ENCODE measurements at regions not wholly inside any gene's neighbourhood (a gene's known extent, or its start where the extent isn't known, plus 50 kb on each side); places are given as distances from the start of the nearest gene placed in this dataset.

DNA sequence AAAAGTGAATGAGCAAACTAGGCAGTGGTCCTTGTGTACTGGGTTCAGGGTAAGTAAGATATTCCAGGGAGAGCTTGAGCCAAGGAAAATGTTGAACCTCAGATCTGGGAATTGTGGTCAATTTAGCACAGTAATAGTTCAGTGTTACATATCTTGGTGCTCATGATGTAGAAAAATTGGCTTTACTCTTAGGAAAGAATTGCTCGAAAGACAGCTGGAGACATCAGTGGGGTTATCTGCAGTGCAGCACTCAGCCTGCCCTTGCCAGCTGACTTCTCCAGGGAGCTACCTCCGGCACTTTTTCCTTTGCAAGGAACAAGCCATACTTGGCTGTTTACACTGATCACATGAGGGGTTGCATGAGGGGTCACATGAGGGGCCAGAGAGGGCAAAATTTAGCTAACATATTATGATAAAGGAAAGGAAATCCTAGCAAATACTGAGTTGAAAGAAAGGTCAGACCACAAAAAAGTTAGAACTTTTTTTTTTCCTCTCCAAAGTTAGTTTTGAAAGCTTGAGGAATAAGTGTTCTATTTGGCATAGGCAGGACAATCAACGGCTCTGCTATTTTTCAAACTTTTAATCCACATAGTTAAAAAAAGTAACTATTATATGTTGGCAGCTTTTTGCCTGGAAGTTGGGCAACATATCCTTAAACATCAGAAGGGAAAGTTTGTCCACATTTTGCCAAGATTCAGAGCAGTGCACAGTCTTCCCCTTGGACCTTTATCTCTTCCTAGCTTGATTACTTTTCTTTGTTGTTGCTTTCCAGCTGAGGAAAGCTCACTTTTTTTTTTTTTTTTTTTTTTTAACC is 92.4 kb downstream of the COL6A6 start:
- Histone ChIP-seq H3K9me3 (no peaks in the 10 kb centered on the region), H3K4me3 (no peak overlapping the region), H3K27ac (no peak overlapping the region), H3K36me3 (no peaks in the 10 kb centered on the region), H3K4me1 (no peaks in the 10 kb centered on the region), H3K27me3 (no peaks in the 10 kb centered on the region)
- ATAC-seq (peak; percentile 52 to 83 (median 72)), DNase-seq (peak in 1 of 3 donors; percentile 47)
- 14% methylated on average over 3 of the region's 3 CpGs for WGBS (ENCODE audit: insufficient coverage, low coverage, low lambda C conversion rate, missing lambda C conversion rate)
- intact Hi-C loops (cut with DNase I): no loop called here
- TF ChIP-seq POLR2A (IDR thresholded peaks at IDR 0.05): no peak
- TF ChIP-seq, protein P1, sequence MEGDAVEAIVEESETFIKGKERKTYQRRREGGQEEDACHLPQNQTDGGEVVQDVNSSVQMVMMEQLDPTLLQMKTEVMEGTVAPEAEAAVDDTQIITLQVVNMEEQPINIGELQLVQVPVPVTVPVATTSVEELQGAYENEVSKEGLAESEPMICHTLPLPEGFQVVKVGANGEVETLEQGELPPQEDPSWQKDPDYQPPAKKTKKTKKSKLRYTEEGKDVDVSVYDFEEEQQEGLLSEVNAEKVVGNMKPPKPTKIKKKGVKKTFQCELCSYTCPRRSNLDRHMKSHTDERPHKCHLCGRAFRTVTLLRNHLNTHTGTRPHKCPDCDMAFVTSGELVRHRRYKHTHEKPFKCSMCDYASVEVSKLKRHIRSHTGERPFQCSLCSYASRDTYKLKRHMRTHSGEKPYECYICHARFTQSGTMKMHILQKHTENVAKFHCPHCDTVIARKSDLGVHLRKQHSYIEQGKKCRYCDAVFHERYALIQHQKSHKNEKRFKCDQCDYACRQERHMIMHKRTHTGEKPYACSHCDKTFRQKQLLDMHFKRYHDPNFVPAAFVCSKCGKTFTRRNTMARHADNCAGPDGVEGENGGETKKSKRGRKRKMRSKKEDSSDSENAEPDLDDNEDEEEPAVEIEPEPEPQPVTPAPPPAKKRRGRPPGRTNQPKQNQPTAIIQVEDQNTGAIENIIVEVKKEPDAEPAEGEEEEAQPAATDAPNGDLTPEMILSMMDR (IDR thresholded peaks at IDR 0.05): no peak

DNA sequence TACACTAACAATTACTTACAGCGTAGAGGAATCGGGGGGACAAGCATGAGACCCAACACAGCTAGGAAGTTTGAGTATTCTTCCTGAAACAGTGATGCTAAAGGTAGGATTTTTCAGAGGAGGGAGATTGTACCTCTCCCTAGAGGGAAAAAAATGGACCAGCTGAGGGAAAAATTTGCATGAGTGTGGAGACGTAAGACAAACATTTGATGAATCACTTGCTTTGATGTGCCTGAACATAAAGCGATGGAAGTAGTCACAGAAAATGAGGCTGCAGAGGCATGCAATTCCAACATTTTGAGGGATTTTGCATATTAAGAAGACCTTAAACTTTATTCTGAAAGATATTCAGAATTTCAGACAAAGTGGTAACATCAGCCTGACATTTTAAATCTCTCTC is 102.2 kb downstream of the COL6A6 start:
- WGBS (ENCODE audit: insufficient coverage, low coverage, low lambda C conversion rate, missing lambda C conversion rate): 84% methylated on average over 4 of the region's 4 CpGs
- intact Hi-C loops (cut with DNase I): no loop called here
- DNase-seq (no peak), ATAC-seq (no peak)
- no peaks in the 10 kb centered on the region for H3K27me3 ChIP-seq
- TF ChIP-seq POLR2A (IDR thresholded peaks at IDR 0.05): no peak
- TF ChIP-seq, protein P1 (IDR thresholded peaks at IDR 0.05): no peak
- no peaks in the 10 kb centered on the region for H3K4me1 ChIP-seq
- H3K9me3 ChIP-seq: no peaks in the 10 kb centered on the region
- no peaks in the 10 kb centered on the region for H3K36me3 ChIP-seq
- H3K4me3 ChIP-seq: no peak overlapping the region
- no peak overlapping the region for H3K27ac ChIP-seq

DNA sequence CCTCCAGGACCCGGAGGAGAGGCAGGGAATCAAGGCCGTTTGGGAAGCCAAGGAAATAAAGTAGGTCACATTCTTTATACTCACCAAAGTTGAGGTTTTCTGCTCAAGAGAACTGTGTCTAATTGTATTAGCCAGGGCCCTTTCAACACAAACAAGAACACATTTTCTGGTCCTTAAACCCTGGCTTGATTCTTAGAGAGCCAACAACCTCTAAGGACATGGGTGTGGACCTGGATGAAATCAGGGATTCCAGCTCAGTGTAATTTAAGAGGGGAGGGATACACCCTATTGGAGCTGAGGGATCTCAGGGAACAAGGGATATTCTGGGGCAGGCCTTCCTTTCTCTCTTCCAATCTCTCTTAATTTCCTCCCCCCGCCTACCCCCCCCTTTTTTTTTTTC is 104.8 kb downstream of the COL6A6 start:
- Histone ChIP-seq H3K4me1 (no peaks in the 10 kb centered on the region), H3K4me3 (no peak overlapping the region), H3K27ac (no peak overlapping the region), H3K9me3 (no peaks in the 10 kb centered on the region), H3K27me3 (no peaks in the 10 kb centered on the region), H3K36me3 (no peaks in the 10 kb centered on the region)
- no peak for DNase-seq
- TF ChIP-seq POLR2A (IDR thresholded peaks at IDR 0.05): no peak
- TF ChIP-seq, protein P1 (IDR thresholded peaks at IDR 0.05): no peak
- 51% methylated on average over 2 of the region's 3 CpGs for WGBS (ENCODE audit: insufficient coverage, low coverage, low lambda C conversion rate, missing lambda C conversion rate)
- intact Hi-C loops (cut with DNase I): no loop called here
- ATAC-seq: no peak

DNA sequence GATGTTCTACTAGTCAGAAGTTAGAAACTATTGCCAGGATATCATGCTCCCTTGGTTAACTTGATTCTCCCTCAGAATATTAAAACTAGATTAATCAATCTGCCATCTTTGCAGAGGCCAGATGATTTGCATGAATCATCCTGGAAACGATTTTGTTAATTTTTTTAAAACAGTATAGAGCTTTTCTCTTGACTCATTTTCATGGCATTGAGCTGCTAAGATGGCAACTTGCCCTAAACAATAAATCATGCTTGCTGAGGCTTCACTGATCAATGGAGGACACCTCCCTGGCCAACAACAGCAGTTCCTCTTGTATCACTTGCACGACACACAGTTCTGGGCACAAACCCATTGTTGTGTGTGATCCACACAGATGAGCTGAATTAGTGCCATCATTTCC is 109.1 kb downstream of the COL6A6 start:
- DNase-seq: no peak
- Histone ChIP-seq H3K27ac (no peak overlapping the region), H3K4me1 (no peaks in the 10 kb centered on the region), H3K4me3 (no peak overlapping the region), H3K9me3 (no peaks in the 10 kb centered on the region), H3K27me3 (no peaks in the 10 kb centered on the region), H3K36me3 (no peaks in the 10 kb centered on the region)
- ATAC-seq: no peak
- TF ChIP-seq POLR2A (IDR thresholded peaks at IDR 0.05): no peak
- TF ChIP-seq, protein P1 (IDR thresholded peaks at IDR 0.05): no peak
- WGBS (ENCODE audit: insufficient coverage, low coverage, low lambda C conversion rate, missing lambda C conversion rate): 65% methylated on average over 2 of the region's 2 CpGs
- intact Hi-C loops (cut with DNase I): no loop called here
